ENCODE measurements at regions not wholly inside any gene's neighbourhood (a gene's known extent, or its start where the extent isn't known, plus 50 kb on each side); places are given as distances from the start of the nearest gene placed in this dataset.

GRCh38 chr17:13160296-13160695 lies 142.5 kb upstream of the ELAC2 start:
- FAIRE-seq (no peak), DNase-seq (ENCODE audit: low read depth in 1 of 2, low spot score in 2 of 2) (no peak)

More at GRCh38 chr17:13160296-13160695, 142.5 kb upstream of the ELAC2 start:
- H4K5ac ChIP-seq (ENCODE audit: insufficient read length, low read depth, low read length): no peak overlapping the region
- H3K23ac ChIP-seq (ENCODE audit: insufficient read length): no peak overlapping the region
- no peaks in the 10 kb centered on the region for H3K23me2 ChIP-seq (ENCODE audit: low read depth, low read length)
- no peak overlapping the region for H3K9ac ChIP-seq (replicated peaks in 1 of 4; ENCODE audit: extremely low read depth in 1 of 4, low read depth in 3 of 4, low read length in 3 of 4)
- no peak overlapping the region for H3K4me3 ChIP-seq (ENCODE audit: extremely low read depth in 1 of 4, insufficient read depth in 2 of 4, low read depth in 3 of 4, low read length in 4 of 4)
- H2BK20ac ChIP-seq (ENCODE audit: low read length): no peak overlapping the region
- no peak overlapping the region for H3K4ac ChIP-seq (replicated peaks; ENCODE audit: insufficient read length, low read depth, low read length)
- H3K4me1 ChIP-seq (replicated peaks in 1 of 4; ENCODE audit: control insufficient read depth in 3 of 4, insufficient read depth in 4 of 4, low read length in 3 of 4): no peaks in the 10 kb centered on the region
- no peak overlapping the region for H3K4me2 ChIP-seq (ENCODE audit: insufficient read depth in 1 of 2, low read depth in 2 of 2, low read length in 2 of 2)
- no peaks in the 10 kb centered on the region for H3K9me3 ChIP-seq (ENCODE audit: insufficient read depth in 2 of 2, low read depth in 1 of 2, low read length in 1 of 2)
- H2BK12ac ChIP-seq (ENCODE audit: low read depth, low read length): no peak overlapping the region
- no peak overlapping the region for H2AK5ac ChIP-seq (ENCODE audit: low read depth, low read length)
- 88% methylated on average over 3 of the region's 3 CpGs; no CpG with 5 or more reads in 1 of the 2 experiments for WGBS, 2 experiments (ENCODE audit: extremely low coverage in 1 of 2, insufficient coverage in 1 of 2, insufficient read length in 1 of 2, insufficient replicate concordance in 2 of 2, low coverage in 1 of 2, low lambda C conversion rate in 2 of 2, missing lambda C conversion rate in 1 of 2)
- no peak overlapping the region for H3K56ac ChIP-seq (replicated peaks; ENCODE audit: insufficient read length, low read depth, low read length)
- no peak overlapping the region for H3K18ac ChIP-seq (ENCODE audit: extremely low read depth, low read length)
- H4K20me1 ChIP-seq (replicated peaks in 1 of 2; ENCODE audit: control insufficient read depth in 1 of 2, insufficient read depth in 2 of 2, low read length in 2 of 2): no peaks in the 10 kb centered on the region
- TF ChIP-seq JUND (IDR thresholded peaks at IDR 0.05; ENCODE audit: low read length) (no peak), TEAD4 (IDR thresholded peaks at IDR 0.05; ENCODE audit: low read depth, low read length) (no peak)
- H2BK5ac ChIP-seq (ENCODE audit: low read depth, low read length): no peak overlapping the region
- H3K79me2 ChIP-seq (ENCODE audit: control insufficient read depth in 1 of 2, insufficient read depth in 2 of 2, low read length in 2 of 2): no peaks in the 10 kb centered on the region
- H3K79me1 ChIP-seq (ENCODE audit: low read depth, low read length): no peaks in the 10 kb centered on the region
- H2AFZ ChIP-seq (ENCODE audit: low read length): no peak overlapping the region
- ChIA-PET CTCF (ENCODE audit: partially characterized antibody) (no interaction called here), POLR2A (ENCODE audit: partially characterized antibody) (no interaction called here)
- H2BK15ac ChIP-seq (ENCODE audit: low read length): no peak overlapping the region
- no peak overlapping the region for H3K27ac ChIP-seq (ENCODE audit: low read depth, low read length)
- no peaks in the 10 kb centered on the region for H3K27me3 ChIP-seq (replicated peaks in 1 of 4; ENCODE audit: control insufficient read depth in 3 of 4, extremely low read depth in 1 of 4, insufficient read depth in 3 of 4, low read length in 3 of 4)
- no peak overlapping the region for H3K14ac ChIP-seq (ENCODE audit: insufficient read length)
- H2BK120ac ChIP-seq (replicated peaks; ENCODE audit: low read depth, low read length): no peak overlapping the region
- no peak overlapping the region for H4K91ac ChIP-seq (replicated peaks; ENCODE audit: insufficient read length, low read length)
- no peaks in the 10 kb centered on the region for H3K36me3 ChIP-seq (ENCODE audit: control insufficient read depth in 2 of 4, insufficient read depth in 4 of 4, low read length in 3 of 4)
- no peak overlapping the region for H4K8ac ChIP-seq (ENCODE audit: extremely low read depth, insufficient read depth, low read length)
